ENCODE measurements at regions not wholly inside any gene's neighbourhood (a gene's known extent, or its start where the extent isn't known, plus 50 kb on each side); places are given as distances from the start of the nearest gene placed in this dataset.

- no CpG with 5 or more reads among the region's 2 CpGs for WGBS, 2 experiments (ENCODE audit: insufficient coverage in 2 of 2)
- H3K36me3 ChIP-seq (ENCODE audit: control insufficient read depth, insufficient read depth, low read length) = no peaks in the 10 kb centered on the region
- no peaks in the 10 kb centered on the region for H3K4me1 ChIP-seq (ENCODE audit: control insufficient read depth, insufficient read depth, low read length, poor library complexity, severe bottlenecking)
- no peaks in the 10 kb centered on the region for H3K9me3 ChIP-seq (ENCODE audit: control insufficient read depth, low read length)
- H3K4me3 ChIP-seq (ENCODE audit: extremely low read depth, insufficient read depth, low read length, poor library complexity, severe bottlenecking) = no peak overlapping the region
- no peak overlapping the region for H3K27ac ChIP-seq (ENCODE audit: low read depth, low read length, severe bottlenecking)
Observed at GRCh38 chr15:39445931-39446330, 134.9 kb upstream of the THBS1 start.

- WGBS, 2 experiments (ENCODE audit: insufficient coverage in 2 of 2) = 82 to 84% methylated on average over 1 to 2 of the region's 2 CpGs
- H3K4me3 ChIP-seq (ENCODE audit: extremely low read depth, insufficient read depth, low read length, poor library complexity, severe bottlenecking) = no peak overlapping the region
- no peak overlapping the region for H3K27ac ChIP-seq (ENCODE audit: low read depth, low read length, severe bottlenecking)
- H3K36me3 ChIP-seq (ENCODE audit: control insufficient read depth, insufficient read depth, low read length) = no peaks in the 10 kb centered on the region
- H3K4me1 ChIP-seq (ENCODE audit: control insufficient read depth, insufficient read depth, low read length, poor library complexity, severe bottlenecking) = no peaks in the 10 kb centered on the region
- no peaks in the 10 kb centered on the region for H3K9me3 ChIP-seq (ENCODE audit: control insufficient read depth, low read length)
Observed at GRCh38 chr15:39447346-39447745, 133.5 kb upstream of the THBS1 start.

- Histone ChIP-seq H3K4me3 (ENCODE audit: extremely low read depth, insufficient read depth, low read length, poor library complexity, severe bottlenecking) (no peak overlapping the region), H3K9me3 (ENCODE audit: control insufficient read depth, low read length) (no peaks in the 10 kb centered on the region), H3K4me1 (ENCODE audit: control insufficient read depth, insufficient read depth, low read length, poor library complexity, severe bottlenecking) (no peaks in the 10 kb centered on the region), H3K27ac (ENCODE audit: low read depth, low read length, severe bottlenecking) (no peak overlapping the region), H3K36me3 (ENCODE audit: control insufficient read depth, insufficient read depth, low read length) (no peaks in the 10 kb centered on the region)
- WGBS, 2 experiments (ENCODE audit: insufficient coverage in 2 of 2) = 40 to 86% methylated on average over 1 of the region's 4 CpGs
Observed at GRCh38 chr15:39447881-39448280, 133.0 kb upstream of the THBS1 start.

- no peaks in the 10 kb centered on the region for H3K36me3 ChIP-seq (ENCODE audit: control insufficient read depth, insufficient read depth, low read length)
- no peak overlapping the region for H3K27ac ChIP-seq (ENCODE audit: low read depth, low read length, severe bottlenecking)
- WGBS, 2 experiments (ENCODE audit: insufficient coverage in 2 of 2) = 75 to 88% methylated on average over 1 of the region's 4 CpGs
- no peaks in the 10 kb centered on the region for H3K4me1 ChIP-seq (ENCODE audit: control insufficient read depth, insufficient read depth, low read length, poor library complexity, severe bottlenecking)
- no peak overlapping the region for H3K4me3 ChIP-seq (ENCODE audit: extremely low read depth, insufficient read depth, low read length, poor library complexity, severe bottlenecking)
- H3K9me3 ChIP-seq (ENCODE audit: control insufficient read depth, low read length) = no peaks in the 10 kb centered on the region
Observed at GRCh38 chr15:39448409-39448808, 132.5 kb upstream of the THBS1 start.

- Histone ChIP-seq H3K36me3 (ENCODE audit: control insufficient read depth, insufficient read depth, low read length) (no peaks in the 10 kb centered on the region), H3K9me3 (ENCODE audit: control insufficient read depth, low read length) (no peaks in the 10 kb centered on the region), H3K4me3 (ENCODE audit: extremely low read depth, insufficient read depth, low read length, poor library complexity, severe bottlenecking) (no peak overlapping the region), H3K4me1 (ENCODE audit: control insufficient read depth, insufficient read depth, low read length, poor library complexity, severe bottlenecking) (no peaks in the 10 kb centered on the region), H3K27ac (ENCODE audit: low read depth, low read length, severe bottlenecking) (no peak overlapping the region)
- WGBS, 2 experiments (ENCODE audit: insufficient coverage in 2 of 2) = 83 to 100% methylated on average over 1 of the region's 1 CpG
Observed at GRCh38 chr15:39451121-39451688, 129.7 kb upstream of the THBS1 start.

- Histone ChIP-seq H3K36me3 (ENCODE audit: control insufficient read depth, insufficient read depth, low read length) (no peaks in the 10 kb centered on the region), H3K4me1 (ENCODE audit: control insufficient read depth, insufficient read depth, low read length, poor library complexity, severe bottlenecking) (no peaks in the 10 kb centered on the region), H3K9me3 (ENCODE audit: control insufficient read depth, low read length) (no peaks in the 10 kb centered on the region), H3K27ac (ENCODE audit: low read depth, low read length, severe bottlenecking) (no peak overlapping the region), H3K4me3 (ENCODE audit: extremely low read depth, insufficient read depth, low read length, poor library complexity, severe bottlenecking) (no peak overlapping the region)
- 75 to 80% methylated on average over 3 to 5 of the region's 7 CpGs for WGBS, 2 experiments (ENCODE audit: insufficient coverage in 2 of 2)
Observed at GRCh38 chr15:39451871-39452270, 129.0 kb upstream of the THBS1 start.

- 84 to 86% methylated on average over 3 of the region's 4 CpGs for WGBS, 2 experiments (ENCODE audit: insufficient coverage in 2 of 2)
- Histone ChIP-seq H3K36me3 (ENCODE audit: control insufficient read depth, insufficient read depth, low read length) (no peaks in the 10 kb centered on the region), H3K4me1 (ENCODE audit: control insufficient read depth, insufficient read depth, low read length, poor library complexity, severe bottlenecking) (no peaks in the 10 kb centered on the region), H3K9me3 (ENCODE audit: control insufficient read depth, low read length) (no peaks in the 10 kb centered on the region), H3K27ac (ENCODE audit: low read depth, low read length, severe bottlenecking) (no peak overlapping the region), H3K4me3 (ENCODE audit: extremely low read depth, insufficient read depth, low read length, poor library complexity, severe bottlenecking) (no peak overlapping the region)
Observed at GRCh38 chr15:39453620-39454019, 127.3 kb upstream of the THBS1 start.

- H3K9me3 ChIP-seq (ENCODE audit: control insufficient read depth, low read length) = no peaks in the 10 kb centered on the region
- no peak overlapping the region for H3K4me3 ChIP-seq (ENCODE audit: extremely low read depth, insufficient read depth, low read length, poor library complexity, severe bottlenecking)
- WGBS, 2 experiments (ENCODE audit: insufficient coverage in 2 of 2) = 90 to 100% methylated on average over 2 to 4 of the region's 5 CpGs
- no peaks in the 10 kb centered on the region for H3K36me3 ChIP-seq (ENCODE audit: control insufficient read depth, insufficient read depth, low read length)
- H3K4me1 ChIP-seq (ENCODE audit: control insufficient read depth, insufficient read depth, low read length, poor library complexity, severe bottlenecking) = no peaks in the 10 kb centered on the region
- no peak overlapping the region for H3K27ac ChIP-seq (ENCODE audit: low read depth, low read length, severe bottlenecking)
Observed at GRCh38 chr15:39454189-39454986, 126.5 kb upstream of the THBS1 start.

GRCh38 chr15:39455471-39455991, 125.3 kb upstream of the THBS1 start:
- Histone ChIP-seq H3K27ac (ENCODE audit: low read depth, low read length, severe bottlenecking) (no peak overlapping the region), H3K4me1 (ENCODE audit: control insufficient read depth, insufficient read depth, low read length, poor library complexity, severe bottlenecking) (no peaks in the 10 kb centered on the region), H3K4me3 (ENCODE audit: extremely low read depth, insufficient read depth, low read length, poor library complexity, severe bottlenecking) (no peak overlapping the region), H3K9me3 (ENCODE audit: control insufficient read depth, low read length) (no peaks in the 10 kb centered on the region), H3K36me3 (ENCODE audit: control insufficient read depth, insufficient read depth, low read length) (no peaks in the 10 kb centered on the region)
- 84 to 92% methylated on average over 2 to 5 of the region's 5 CpGs for WGBS, 2 experiments (ENCODE audit: insufficient coverage in 2 of 2)

GRCh38 chr15:39456159-39456558, 124.7 kb upstream of the THBS1 start:
- 83 to 100% methylated on average over 1 of the region's 2 CpGs for WGBS, 2 experiments (ENCODE audit: insufficient coverage in 2 of 2)
- no peak overlapping the region for H3K27ac ChIP-seq (ENCODE audit: low read depth, low read length, severe bottlenecking)
- no peaks in the 10 kb centered on the region for H3K9me3 ChIP-seq (ENCODE audit: control insufficient read depth, low read length)
- no peaks in the 10 kb centered on the region for H3K36me3 ChIP-seq (ENCODE audit: control insufficient read depth, insufficient read depth, low read length)
- no peaks in the 10 kb centered on the region for H3K4me1 ChIP-seq (ENCODE audit: control insufficient read depth, insufficient read depth, low read length, poor library complexity, severe bottlenecking)
- H3K4me3 ChIP-seq (ENCODE audit: extremely low read depth, insufficient read depth, low read length, poor library complexity, severe bottlenecking) = no peak overlapping the region

Data from mesodermal cell (in vitro differentiated cells).